A549 (cell line): ENCODE measurements at regions not wholly inside any gene's neighbourhood (a gene's known extent, or its start where the extent isn't known, plus 50 kb on each side); places are given as distances from the start of the nearest gene placed in this dataset.
"Not testable (repeated sequence)": the region's sequence is repeated elsewhere in the genome, so short reads cannot be mapped to it uniquely, and the experiment has no call there.

Experiments
- ATAC-seq, 2 experiments: fragments of 200-7000 bp in 1 of 2; fragments of >200 bp in 1 of 2; cut with Nextera tagmentation in 1 of 2; cut with Tn5 transposase in 1 of 2; 3 replicates each; pipeline versions ENCODE4 v1.8.0 to v1.9.1; 2018 to 2020; ENCODE audit warnings: mild to moderate bottlenecking in 1 of 2, moderate library complexity in 1 of 2
- CTCF ChIA-PET: fragments of 300-600 bp; sonication (Branson Sonifier 250); formaldehyde crosslinking; extraction: SDS; loops from one replicate; lab custom pipeline; 2021; ENCODE audit warnings: antibody characterized with exemption, inconsistent platforms; lab: Yijun Ruan, JAX
- POLR2A ChIA-PET: fragments of 350-600 bp; formaldehyde crosslinking; extraction: SDS; loops from one replicate; lab custom pipeline; 2021; ENCODE audit warnings: antibody characterized with exemption, inconsistent platforms; lab: Yijun Ruan, JAX
- DNase-seq, 2 experiments: peaks; one replicate each; pipeline versions ENCODE4 v3.0.0 to v3.0.0-alpha.2; 2011 to 2016; ENCODE audit warnings: low read depth in 1 of 2, low spot score in 1 of 2
- FAIRE-seq: peaks from 2 replicates; lab custom pipeline; 2011; peaks lifted over from hg19 to GRCh38; lab: Jason Lieb, UNC
- H3K27ac ChIP-seq, 2 experiments: fragments of >200 bp; sonication (Bioruptor Twin); formaldehyde crosslinking; 3 replicates each; pipeline ENCODE4 v1.5.1; 2016 to 2017
- H3K4me1 ChIP-seq: fragments of >200 bp; sonication (Bioruptor Twin); formaldehyde crosslinking; 3 replicates; pipeline ENCODE4 v1.6.1; 2016
- H3K4me2 ChIP-seq: fragments of >200 bp; sonication (Bioruptor Twin); formaldehyde crosslinking; 3 replicates; pipeline ENCODE4 v1.6.1; 2016
- H3K4me3 ChIP-seq: fragments of >200 bp; sonication (Bioruptor Twin); formaldehyde crosslinking; 3 replicates; pipeline ENCODE4 v1.5.1; 2016
- H3K9me3 ChIP-seq: fragments of >200 bp; sonication (Bioruptor Twin); formaldehyde crosslinking; 3 replicates; pipeline ENCODE4 v1.6.1; 2016
- CHD4 ChIP-seq: fragments of 200-600 bp; sonication (generic); IDR thresholded peaks from 2 replicates; pipeline ENCODE4 v1.6.1; 2016; ENCODE audit warnings: antibody characterized with exemption, mild to moderate bottlenecking, borderline replicate concordance
- ESRRA ChIP-seq: fragments of 150-350 bp; IDR thresholded peaks from 2 replicates; pipeline ENCODE4 v1.6.1; 2014; ENCODE audit warnings: mild to moderate bottlenecking, low read length, borderline replicate concordance
- HDAC2 ChIP-seq: fragments of 200-600 bp; sonication (generic); IDR thresholded peaks from 2 replicates; pipeline ENCODE4 v1.6.1; 2016
- KDM5A ChIP-seq: fragments of 200-600 bp; sonication (generic); IDR thresholded peaks from 2 replicates; pipeline ENCODE4 v1.6.1; 2016; ENCODE audit warnings: antibody characterized with exemption, mild to moderate bottlenecking
- MAFK ChIP-seq: fragments of 450-650 bp; IDR thresholded peaks from 2 replicates; pipeline ENCODE4 v1.6.1; 2014; ENCODE audit not compliant: partially characterized antibody
- NPAS2 ChIP-seq: fragments of 250-450 bp; sonication (Bioruptor Pico); IDR thresholded peaks from 2 replicates; pipeline ENCODE4 v1.8.0; 2022; ENCODE audit warnings: mild to moderate bottlenecking, moderate library complexity, borderline replicate concordance
- POLR2A ChIP-seq: IDR thresholded peaks from 2 replicates; pipeline ENCODE4 v1.6.1; 2012; ENCODE audit warnings: mild to moderate bottlenecking, low read length
- SREBF2 ChIP-seq: fragments of 450-650 bp; IDR thresholded peaks from 2 replicates; pipeline ENCODE4 v1.6.1; 2014; ENCODE audit warnings: mild to moderate bottlenecking, moderate library complexity
- TP53 ChIP-seq: fragments of 250-450 bp; sonication (Bioruptor Pico); IDR thresholded peaks from 2 replicates; pipeline ENCODE4 v1.5.0; 2021; ENCODE audit warnings: mild to moderate bottlenecking, moderate library complexity
- ZFP36 ChIP-seq: fragments of 450-650 bp; IDR thresholded peaks from 2 replicates; pipeline ENCODE4 v1.6.1; 2014; ENCODE audit warnings: borderline replicate concordance; ENCODE audit not compliant: partially characterized antibody
- WGBS: methylation state at CpG from one replicate; pipeline ENCODE4 v1.1.6; 2017; ENCODE audit errors: missing lambda C conversion rate; 5-methylcytosine and 5-hydroxymethylcytosine counted together

DNA sequence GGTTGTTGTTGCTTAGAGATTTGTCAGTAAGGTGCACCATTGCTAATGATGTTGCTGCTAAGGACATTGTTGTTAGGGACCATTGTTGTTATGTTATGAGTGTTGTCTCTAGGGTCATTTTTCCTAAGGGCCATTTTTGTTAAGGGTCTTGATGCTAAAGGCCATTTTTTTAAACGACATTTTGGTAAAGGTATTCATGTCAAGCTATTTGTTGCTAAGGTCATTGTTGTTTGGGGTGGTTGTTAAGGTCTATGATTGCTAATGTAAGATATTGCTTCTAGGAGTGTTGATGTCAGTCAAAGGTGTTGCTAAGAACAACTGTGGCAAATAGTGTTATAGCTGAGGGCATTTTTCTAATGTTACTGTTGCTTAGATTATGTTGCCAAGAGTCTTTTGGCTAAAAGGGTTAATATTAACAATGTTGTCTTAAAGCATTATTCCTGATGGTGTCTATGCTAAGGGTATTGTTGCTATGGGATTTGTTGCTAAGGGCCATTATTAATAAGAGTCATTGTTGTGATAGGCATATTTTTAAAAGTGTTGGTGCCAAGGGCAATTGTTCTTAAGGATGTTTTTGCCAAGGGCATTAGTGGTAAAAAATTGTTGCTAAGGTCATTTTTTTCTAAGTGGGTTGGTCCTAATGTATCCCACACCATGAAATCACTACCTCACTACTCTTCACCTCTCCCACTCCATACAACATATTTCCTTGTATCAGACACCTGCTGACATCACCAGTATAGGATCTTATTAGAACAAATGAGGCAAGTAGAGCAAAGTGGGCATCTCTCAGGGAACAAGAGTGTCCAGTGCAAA is 56.2 kb downstream of the SPATA31A6 start:
- CTCF ChIA-PET, POLR2A ChIA-PET, H3K9me3 ChIP-seq, H3K27ac ChIP-seq, H3K4me2 ChIP-seq, FAIRE-seq, H3K4me3 ChIP-seq: not testable (repeated sequence)
- H3K4me1 ChIP-seq: peaks cover 15% of the 10 kb centered on the region; the same call in 1 of the 3 replicates
- 47% methylated on average over 1 of the region's 1 CpG for WGBS
- peak in 1 of 2 experiments; percentile 53; a peak in 3 of 6 replicates for ATAC-seq
- DNase-seq: peak in 1 of 2 experiments; percentile 53

DNA sequence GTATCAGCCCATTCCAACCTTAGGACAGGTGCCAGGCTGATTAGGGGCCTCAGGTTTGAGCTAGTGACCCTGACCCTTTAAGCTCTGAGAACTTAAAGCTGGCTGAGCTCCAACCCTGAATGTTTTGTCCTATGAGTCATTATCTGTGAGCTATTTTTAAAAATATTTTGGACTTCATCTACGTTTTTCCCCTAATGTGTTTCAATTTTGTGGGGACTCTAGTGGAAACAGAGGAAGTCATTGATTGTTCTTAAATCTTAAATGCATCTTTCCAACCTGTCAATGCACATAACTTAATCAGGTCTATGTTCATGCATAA is 56.8 kb downstream of the SPATA31A6 start:
- WGBS: 0% methylated on average over 1 of the region's 1 CpG
- H3K27ac ChIP-seq, CTCF ChIA-PET, POLR2A ChIA-PET, H3K4me3 ChIP-seq, H3K4me2 ChIP-seq, ATAC-seq, FAIRE-seq, H3K9me3 ChIP-seq: not testable (repeated sequence)
- peaks cover 15% of the 10 kb centered on the region; the same call in 1 of the 3 replicates for H3K4me1 ChIP-seq
- peak in 1 of 2 experiments; percentile 37 for DNase-seq

DNA sequence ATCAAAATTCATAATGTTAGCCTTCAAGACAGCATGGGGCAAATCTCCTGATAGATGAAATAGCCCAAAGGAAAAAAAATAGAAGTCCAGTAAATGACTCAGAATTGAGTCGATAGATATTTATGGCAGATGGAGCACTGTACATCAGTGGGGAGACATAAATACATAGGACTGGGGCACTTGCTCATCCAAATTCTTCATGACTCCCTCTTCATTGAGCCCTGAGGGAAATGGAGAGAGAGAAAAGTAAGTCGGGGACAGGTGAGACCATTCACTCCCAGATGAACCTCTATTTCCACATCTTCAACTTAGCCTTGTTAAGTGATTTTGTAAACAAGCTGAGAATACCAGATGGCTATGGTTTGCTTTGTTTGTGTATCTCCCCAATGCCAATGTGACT is 59.8 kb downstream of the SPATA31A6 start:
- DNase-seq, H3K27ac ChIP-seq, CTCF ChIA-PET, H3K9me3 ChIP-seq, ATAC-seq, POLR2A ChIA-PET, H3K4me3 ChIP-seq, FAIRE-seq, H3K4me2 ChIP-seq: not testable (repeated sequence)
- peaks cover 15% of the 10 kb centered on the region; the same call in 1 of the 3 replicates for H3K4me1 ChIP-seq
- WGBS: 50% methylated on average over 2 of the region's 2 CpGs

DNA sequence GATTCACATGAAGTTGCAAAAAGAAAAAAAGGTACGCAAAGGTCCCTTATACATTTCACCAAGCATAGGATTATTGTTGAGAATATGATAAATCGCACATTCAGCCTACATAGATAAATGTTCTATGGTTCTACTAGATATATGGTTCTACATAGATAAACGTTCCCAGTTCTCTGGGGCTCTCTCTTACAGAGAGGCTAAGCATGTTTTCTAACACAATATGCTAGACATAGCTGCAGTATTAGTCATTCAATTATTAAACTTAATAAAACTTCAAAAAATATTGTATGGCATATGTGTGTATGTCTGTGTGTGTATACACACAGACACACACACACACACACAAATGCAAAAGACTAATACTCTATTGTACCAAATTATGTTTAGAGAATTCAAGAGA is 60.4 kb downstream of the SPATA31A6 start:
- H3K4me1 ChIP-seq: peaks cover 15% of the 10 kb centered on the region; the same call in 1 of the 3 replicates
- POLR2A ChIA-PET, DNase-seq, H3K4me3 ChIP-seq, FAIRE-seq, CTCF ChIA-PET, H3K4me2 ChIP-seq, ATAC-seq, H3K27ac ChIP-seq, H3K9me3 ChIP-seq: not testable (repeated sequence)
- WGBS: 69% methylated on average over 3 of the region's 3 CpGs

DNA sequence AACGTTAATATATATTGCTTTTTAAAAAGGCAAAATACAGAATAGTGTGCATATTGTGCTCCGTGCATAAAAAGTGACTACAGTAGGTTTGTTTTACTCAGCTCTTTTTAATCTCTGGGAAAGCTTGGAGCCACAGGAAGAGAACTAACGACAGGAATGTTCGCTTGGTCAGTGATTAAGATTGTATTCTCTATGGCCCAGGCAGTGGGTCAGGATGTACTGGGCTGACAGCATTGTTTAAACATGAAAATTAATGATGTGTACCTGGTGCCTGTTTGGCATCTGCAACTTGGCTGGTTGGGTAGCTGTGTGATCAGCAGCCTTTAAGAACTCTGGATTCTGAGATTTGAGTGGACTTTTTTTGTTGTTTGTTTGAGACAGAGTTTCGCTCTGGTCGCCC is 85.3 kb downstream of the SPATA31A6 start:
- WGBS: 85% methylated on average over 6 of the region's 6 CpGs
- H3K4me3 ChIP-seq, ATAC-seq, H3K4me2 ChIP-seq, DNase-seq, H3K9me3 ChIP-seq, CTCF ChIA-PET, POLR2A ChIA-PET, H3K27ac ChIP-seq, FAIRE-seq, H3K4me1 ChIP-seq: not testable (repeated sequence)

DNA sequence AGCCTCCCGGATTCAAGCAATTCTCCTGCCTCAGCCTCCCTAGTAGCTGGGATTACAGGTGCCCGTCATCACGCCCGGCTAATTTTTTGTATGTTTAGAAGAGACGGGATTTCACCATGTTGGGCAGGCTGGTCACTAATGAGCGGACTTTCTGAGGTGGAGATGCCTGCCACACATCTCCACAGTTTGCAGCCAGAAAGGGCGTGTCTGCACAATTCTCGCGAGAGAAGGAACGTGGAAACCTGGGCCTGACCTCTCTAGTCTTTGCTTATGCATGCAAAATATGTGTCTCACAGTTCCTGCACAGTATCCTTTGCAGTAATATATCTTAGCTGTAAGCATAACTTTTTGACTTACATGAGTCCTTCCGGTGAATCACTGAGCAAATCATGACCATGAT is 85.7 kb downstream of the SPATA31A6 start:
- H3K4me1 ChIP-seq, H3K9me3 ChIP-seq, H3K4me3 ChIP-seq, FAIRE-seq, CTCF ChIA-PET, H3K27ac ChIP-seq, H3K4me2 ChIP-seq, DNase-seq, ATAC-seq, POLR2A ChIA-PET: not testable (repeated sequence)
- WGBS: 91% methylated on average over 11 of the region's 11 CpGs

DNA sequence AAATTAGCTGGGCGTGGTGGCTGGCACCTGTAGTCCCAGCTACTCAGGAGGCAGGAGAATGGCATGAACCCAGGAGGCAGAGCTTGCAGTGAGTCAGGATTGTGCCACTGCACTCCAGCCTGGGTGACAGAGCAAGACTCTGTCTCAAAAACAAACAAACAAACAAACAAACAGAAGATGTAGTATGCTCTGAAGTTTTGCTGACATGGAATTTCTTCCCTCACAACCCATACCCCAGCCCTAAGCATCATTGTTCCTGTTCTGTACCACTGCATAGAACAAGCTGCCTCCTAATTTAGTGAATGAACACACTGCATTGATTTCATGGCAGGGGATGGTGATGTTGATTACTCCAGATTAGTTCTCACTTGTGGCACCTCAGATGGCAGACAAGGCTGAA is 89.7 kb downstream of the SPATA31A6 start:
- TF ChIP-seq MAFK: peak; percentile 72
- CTCF ChIA-PET, H3K4me1 ChIP-seq, H3K4me3 ChIP-seq, FAIRE-seq, POLR2A ChIA-PET, DNase-seq, H3K4me2 ChIP-seq, H3K27ac ChIP-seq, H3K9me3 ChIP-seq, ATAC-seq: not testable (repeated sequence)
- WGBS: 92% methylated on average over 1 of the region's 1 CpG

DNA sequence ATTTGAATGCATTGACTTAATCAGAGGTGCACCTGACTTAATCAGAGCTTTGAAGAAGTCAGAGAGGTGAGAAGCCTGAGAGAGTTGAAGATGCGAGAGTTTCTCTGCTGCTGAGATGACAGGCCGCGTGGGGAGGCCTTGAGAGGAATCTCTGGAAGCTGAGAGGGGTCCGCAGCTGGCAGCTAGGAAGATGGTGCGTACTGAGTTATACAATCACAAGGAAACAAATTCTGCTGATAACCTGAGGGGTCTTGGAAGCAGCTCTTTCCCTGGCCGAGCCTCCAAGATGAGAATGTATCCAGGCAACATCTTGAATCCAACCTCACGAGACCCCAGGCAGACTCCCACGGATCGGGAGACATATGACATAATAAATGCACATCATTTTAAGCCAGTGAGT is 91.7 kb downstream of the SPATA31A6 start:
- ChIA-PET POLR2A (no interaction called here), CTCF (no interaction called here)
- DNase-seq (no peak), FAIRE-seq (no peak), ATAC-seq (no peak)
- no peak overlapping the region for H3K4me2 ChIP-seq
- no peaks in the 10 kb centered on the region for H3K4me1 ChIP-seq
- no peaks in the 10 kb centered on the region for H3K9me3 ChIP-seq
- no peak overlapping the region for H3K27ac ChIP-seq
- TF ChIP-seq CHD4 (no peak), ZFP36 (no peak), SREBF2 (no peak), ESRRA (no peak), KDM5A (no peak), HDAC2 (no peak), NPAS2 (CRISPR knock-in tag) (no peak), TP53 (CRISPR knock-in tag) (no peak), POLR2A (no peak)
- H3K4me3 ChIP-seq: no peak overlapping the region
- WGBS: 89% methylated on average over 9 of the region's 9 CpGs
